ENCODE measurements at regions not wholly inside any gene's neighbourhood (a gene's known extent, or its start where the extent isn't known, plus 50 kb on each side); places are given as distances from the start of the nearest gene placed in this dataset.

GRCh38 chr13:33683376-33683775 is 134.6 kb upstream of the RFC3 start (continued):
- no peak for TF ChIP-seq CREB1 (IDR thresholded peaks at IDR 0.05; ENCODE audit: low read depth)

- Histone ChIP-seq H3K4me1 (ENCODE audit: control insufficient read depth, insufficient read depth, low read length) (no peaks in the 10 kb centered on the region), H3K27me3 (replicated peaks in 1 of 2; ENCODE audit: control insufficient read depth in 2 of 2, insufficient read depth in 2 of 2, low read length in 1 of 2) (no peaks in the 10 kb centered on the region), H3K9ac (ENCODE audit: control insufficient read depth, insufficient read depth, low read length) (no peak overlapping the region), H3K79me2 (ENCODE audit: control insufficient read depth, insufficient read depth, low read length) (peaks cover 9% of the 10 kb centered on the region), H3K9me3 (replicated peaks; ENCODE audit: control insufficient read depth, insufficient read depth, low read length) (peaks cover 5% of the 10 kb centered on the region), H3K4me2 (ENCODE audit: control insufficient read depth, insufficient read depth) (no peak overlapping the region), H2AFZ (ENCODE audit: control insufficient read depth, low read depth, low read length) (no peak overlapping the region), H3K27ac (ENCODE audit: control insufficient read depth, insufficient read depth) (no peak overlapping the region), H4K20me1 (ENCODE audit: control insufficient read depth, insufficient read depth) (no peaks in the 10 kb centered on the region), H3K4me3 (no peak overlapping the region), H3K36me3 (ENCODE audit: control insufficient read depth in 2 of 2, insufficient read depth in 2 of 2, low read length in 1 of 2) (peaks cover 0 to 4% of the 10 kb centered on the region in 2 experiments; a peak in 1 of 4 replicates)
- CTCF ChIA-PET: no interaction called here
- BruUV-seq (replicated peaks): no TSS peak
- DNase-seq (ENCODE audit: low read depth, low spot score): no peak
- FAIRE-seq: no peak
- TF ChIP-seq RBBP5 (conservative IDR thresholded peaks at IDR 0.05) (no peak), IKZF2 (IDR thresholded peaks at IDR 0.05) (no peak), RB1 (IDR thresholded peaks at IDR 0.05; ENCODE audit: borderline replicate concordance) (no peak), BHLHE40 (IDR thresholded peaks at IDR 0.05; ENCODE audit: borderline replicate concordance in 1 of 2, low read depth in 2 of 2, low read length in 1 of 2) (no peak), SIN3A (IDR thresholded peaks at IDR 0.05; ENCODE audit: low read depth, low read length) (no peak), KDM1A (IDR thresholded peaks at IDR 0.05; ENCODE audit: borderline replicate concordance) (no peak), IRF3 (IDR thresholded peaks at IDR 0.05) (no peak), CBX3 (IDR thresholded peaks at IDR 0.05; ENCODE audit: borderline replicate concordance, low read depth) (no peak), BACH1 (IDR thresholded peaks at IDR 0.05; ENCODE audit: borderline replicate concordance) (no peak), KLF5 (IDR thresholded peaks at IDR 0.05; ENCODE audit: partially characterized antibody) (no peak), HCFC1 (IDR thresholded peaks at IDR 0.05; ENCODE audit: low read length) (no peak), FOS (IDR thresholded peaks at IDR 0.05; ENCODE audit: borderline replicate concordance, extremely low read depth, insufficient read length) (no peak), LARP7 (IDR thresholded peaks at IDR 0.05) (no peak)
- TF ChIP-seq, protein P1, sequence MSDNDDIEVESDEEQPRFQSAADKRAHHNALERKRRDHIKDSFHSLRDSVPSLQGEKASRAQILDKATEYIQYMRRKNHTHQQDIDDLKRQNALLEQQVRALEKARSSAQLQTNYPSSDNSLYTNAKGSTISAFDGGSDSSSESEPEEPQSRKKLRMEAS (IDR thresholded peaks at IDR 0.05; ENCODE audit: low read depth, low read length): no peak
- TF ChIP-seq, protein P2, sequence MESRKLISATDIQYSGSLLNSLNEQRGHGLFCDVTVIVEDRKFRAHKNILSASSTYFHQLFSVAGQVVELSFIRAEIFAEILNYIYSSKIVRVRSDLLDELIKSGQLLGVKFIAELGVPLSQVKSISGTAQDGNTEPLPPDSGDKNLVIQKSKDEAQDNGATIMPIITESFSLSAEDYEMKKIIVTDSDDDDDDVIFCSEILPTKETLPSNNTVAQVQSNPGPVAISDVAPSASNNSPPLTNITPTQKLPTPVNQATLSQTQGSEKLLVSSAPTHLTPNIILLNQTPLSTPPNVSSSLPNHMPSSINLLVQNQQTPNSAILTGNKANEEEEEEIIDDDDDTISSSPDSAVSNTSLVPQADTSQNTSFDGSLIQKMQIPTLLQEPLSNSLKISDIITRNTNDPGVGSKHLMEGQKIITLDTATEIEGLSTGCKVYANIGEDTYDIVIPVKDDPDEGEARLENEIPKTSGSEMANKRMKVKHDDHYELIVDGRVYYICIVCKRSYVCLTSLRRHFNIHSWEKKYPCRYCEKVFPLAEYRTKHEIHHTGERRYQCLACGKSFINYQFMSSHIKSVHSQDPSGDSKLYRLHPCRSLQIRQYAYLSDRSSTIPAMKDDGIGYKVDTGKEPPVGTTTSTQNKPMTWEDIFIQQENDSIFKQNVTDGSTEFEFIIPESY (IDR thresholded peaks at IDR 0.05): no peak
- in situ Hi-C loops (cut with MboI) (loop anchor here (5.0 kb wide), 1 partner anchor 37 kb away; no protein-coding TSS in a partner anchor), intact Hi-C loops (cut with micrococcal nuclease; ENCODE audit: unreplicated experiment) (no loop called here)
- no peak for ATAC-seq
- SMC1A ChIA-PET (ENCODE audit: uncharacterized antibody, unreplicated experiment): interaction anchor here (3.7 kb wide), 1 partner anchor 38 kb away, joined by 20 read pairs; no protein-coding TSS in a partner anchor
- POLR2A ChIA-PET: no interaction called here
- WGBS (ENCODE audit: insufficient coverage, insufficient replicate concordance, low lambda C conversion rate, missing lambda C conversion rate): 83% methylated on average over 4 of the region's 4 CpGs
- RAD21 ChIA-PET (ENCODE audit: unreplicated experiment): no interaction called here
Observed at GRCh38 chr13:33684874-33685273, 133.1 kb upstream of the RFC3 start.

Data from GM12878 (cell line).